ENCODE measurements at regions not wholly inside any gene's neighbourhood (a gene's known extent, or its start where the extent isn't known, plus 50 kb on each side); places are given as distances from the start of the nearest gene placed in this dataset.

DNA sequence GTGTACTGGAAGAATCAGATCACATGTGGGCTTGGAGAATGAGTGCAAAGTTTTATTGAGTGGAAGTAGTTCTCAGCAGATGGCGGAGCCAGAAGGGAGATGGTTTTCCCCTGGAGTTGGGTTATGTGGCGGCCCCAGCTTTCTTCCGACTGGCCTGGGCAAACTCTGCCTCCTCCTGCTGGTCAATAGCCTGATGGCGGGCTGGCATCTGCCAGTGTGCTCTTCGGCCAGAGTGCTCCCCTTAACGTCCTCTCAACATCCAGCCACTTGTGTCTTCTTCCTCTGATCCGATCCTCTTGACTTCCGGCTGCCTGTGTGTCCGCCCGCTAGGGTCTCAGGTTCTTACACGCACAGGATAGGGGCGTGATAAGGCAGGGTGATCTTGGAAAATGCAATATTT lies 741.3 kb downstream of the RNF144A start:
- TF ChIP-seq, protein P1, sequence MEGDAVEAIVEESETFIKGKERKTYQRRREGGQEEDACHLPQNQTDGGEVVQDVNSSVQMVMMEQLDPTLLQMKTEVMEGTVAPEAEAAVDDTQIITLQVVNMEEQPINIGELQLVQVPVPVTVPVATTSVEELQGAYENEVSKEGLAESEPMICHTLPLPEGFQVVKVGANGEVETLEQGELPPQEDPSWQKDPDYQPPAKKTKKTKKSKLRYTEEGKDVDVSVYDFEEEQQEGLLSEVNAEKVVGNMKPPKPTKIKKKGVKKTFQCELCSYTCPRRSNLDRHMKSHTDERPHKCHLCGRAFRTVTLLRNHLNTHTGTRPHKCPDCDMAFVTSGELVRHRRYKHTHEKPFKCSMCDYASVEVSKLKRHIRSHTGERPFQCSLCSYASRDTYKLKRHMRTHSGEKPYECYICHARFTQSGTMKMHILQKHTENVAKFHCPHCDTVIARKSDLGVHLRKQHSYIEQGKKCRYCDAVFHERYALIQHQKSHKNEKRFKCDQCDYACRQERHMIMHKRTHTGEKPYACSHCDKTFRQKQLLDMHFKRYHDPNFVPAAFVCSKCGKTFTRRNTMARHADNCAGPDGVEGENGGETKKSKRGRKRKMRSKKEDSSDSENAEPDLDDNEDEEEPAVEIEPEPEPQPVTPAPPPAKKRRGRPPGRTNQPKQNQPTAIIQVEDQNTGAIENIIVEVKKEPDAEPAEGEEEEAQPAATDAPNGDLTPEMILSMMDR (IDR thresholded peaks at IDR 0.05; ENCODE audit: low read depth, low read length), result no peak
- DNase-seq (ENCODE audit: low read depth in 2 of 2), result no peak

DNA sequence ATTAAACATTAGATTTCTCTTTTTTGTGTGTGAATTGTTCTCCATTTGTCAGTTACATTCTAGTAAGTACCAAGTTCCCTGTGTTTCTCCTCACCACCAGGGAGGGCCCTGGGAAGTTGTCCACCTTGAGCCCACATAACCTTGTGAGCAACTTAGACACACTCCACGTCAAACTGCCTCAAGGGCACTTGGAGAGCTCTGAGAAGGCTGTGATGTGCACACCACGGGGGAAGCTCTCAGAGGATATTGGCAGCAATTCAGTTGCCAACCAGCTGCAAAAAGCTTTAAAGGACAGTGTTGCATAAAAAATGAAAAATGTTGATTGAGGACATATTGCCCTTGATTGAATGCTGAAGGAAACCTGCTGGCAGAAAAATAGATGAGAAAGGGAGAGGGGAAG lies 743.6 kb downstream of the RNF144A start:
- DNase-seq (ENCODE audit: low read depth in 2 of 2), result no peak
- no peak overlapping the region for H3K4me3 ChIP-seq (replicated peaks in 1 of 2; ENCODE audit: low read depth in 2 of 2, low read length in 2 of 2)
- TF ChIP-seq, protein P1 (IDR thresholded peaks at IDR 0.05; ENCODE audit: low read depth, low read length), result no peak

More for the DNA sequence above, 741.3 kb downstream of the RNF144A start:
- H3K4me3 ChIP-seq (replicated peaks in 1 of 2; ENCODE audit: low read depth in 2 of 2, low read length in 2 of 2), result no peak overlapping the region

- no peak for DNase-seq (ENCODE audit: low read depth in 2 of 2)
- no peak overlapping the region for H3K4me3 ChIP-seq (replicated peaks in 1 of 2; ENCODE audit: low read depth in 2 of 2, low read length in 2 of 2)
- TF ChIP-seq, protein P1 (IDR thresholded peaks at IDR 0.05; ENCODE audit: low read depth, low read length), result no peak
Observed at GRCh38 chr2:7661502-7661901, 744.3 kb downstream of the RNF144A start.

DNA sequence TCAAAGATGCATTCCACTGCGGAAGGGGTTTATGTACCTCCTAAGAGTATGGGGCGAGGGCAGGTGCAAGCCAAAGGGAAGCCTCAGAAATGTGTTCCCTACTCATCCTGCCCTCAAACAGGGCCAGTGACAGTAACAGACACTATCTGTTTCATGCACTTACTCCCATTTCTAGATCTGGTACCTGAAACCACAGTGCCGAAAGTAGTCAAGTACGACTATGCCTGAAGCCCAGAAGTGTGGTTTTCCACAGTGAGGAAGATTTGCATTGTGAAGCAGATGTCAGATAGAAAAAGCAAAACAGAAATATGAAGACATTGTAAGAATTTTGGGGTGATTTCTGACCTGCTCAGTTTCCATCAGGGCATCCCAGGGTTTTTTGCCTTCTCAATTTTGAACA lies 748.7 kb downstream of the RNF144A start:
- TF ChIP-seq, protein P1 (IDR thresholded peaks at IDR 0.05; ENCODE audit: low read depth, low read length), result no peak
- no peak overlapping the region for H3K4me3 ChIP-seq (replicated peaks in 1 of 2; ENCODE audit: low read depth in 2 of 2, low read length in 2 of 2)
- no peak for DNase-seq (ENCODE audit: low read depth in 2 of 2)

DNA sequence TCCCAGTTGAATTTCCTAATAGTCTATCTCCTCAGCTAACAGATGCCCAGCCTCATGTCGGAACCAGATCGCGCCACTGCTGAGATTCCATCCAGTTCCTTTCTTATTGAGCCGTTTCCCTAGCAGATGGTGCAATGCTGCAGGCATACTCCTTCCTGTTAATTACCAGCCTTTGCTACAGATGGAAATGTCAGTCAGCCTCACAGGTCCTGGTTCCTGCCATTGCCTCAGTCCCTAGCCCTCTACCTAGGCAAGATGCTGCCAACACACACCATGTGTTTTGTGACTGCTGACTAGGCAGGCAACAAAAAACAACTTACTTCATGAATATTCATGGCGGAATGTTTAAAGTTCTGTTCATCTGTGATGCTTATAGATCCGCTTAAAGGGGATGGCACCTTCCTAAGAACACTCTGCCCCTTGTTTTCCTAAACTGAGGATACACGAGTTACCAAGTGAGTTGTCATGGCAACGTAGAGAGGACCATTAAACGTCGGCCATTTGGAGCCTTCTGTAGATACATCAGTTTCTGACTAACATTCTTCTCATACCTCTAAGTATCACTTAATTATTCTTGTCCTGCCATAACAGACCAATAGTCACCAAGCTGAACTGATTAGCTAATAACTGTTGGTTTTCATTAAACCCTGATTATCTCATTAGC lies 749.5 kb downstream of the RNF144A start:
- TF ChIP-seq, protein P1 (IDR thresholded peaks at IDR 0.05; ENCODE audit: low read depth, low read length), result no peak
- no peak overlapping the region for H3K4me3 ChIP-seq (replicated peaks in 1 of 2; ENCODE audit: low read depth in 2 of 2, low read length in 2 of 2)

DNA sequence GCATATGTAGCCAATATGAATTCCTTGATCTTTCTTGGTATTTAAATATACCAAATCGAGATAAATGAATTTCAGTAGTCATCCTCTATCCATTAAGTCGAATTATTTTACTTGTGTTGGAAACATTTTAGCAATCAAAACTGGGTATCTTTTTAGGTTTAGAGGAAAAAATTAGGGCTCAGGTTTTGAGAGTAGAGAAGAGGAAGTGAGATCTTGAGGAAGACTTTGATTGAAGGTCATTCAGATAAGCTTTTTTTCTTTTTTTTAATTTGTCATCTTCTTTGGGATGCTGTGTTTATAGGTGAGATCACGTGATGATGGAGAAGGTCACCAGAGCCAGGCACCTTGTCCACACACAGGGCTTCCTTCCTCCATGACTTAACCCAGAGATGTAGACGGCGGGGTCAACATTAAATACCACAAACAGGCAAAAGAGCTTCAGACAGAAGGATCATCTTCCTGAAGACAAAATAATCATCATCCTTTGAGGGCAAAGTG lies 750.1 kb downstream of the RNF144A start:
- no peak for DNase-seq (ENCODE audit: low read depth in 2 of 2)
- no peak overlapping the region for H3K4me3 ChIP-seq (replicated peaks in 1 of 2; ENCODE audit: low read depth in 2 of 2, low read length in 2 of 2)
- TF ChIP-seq, protein P1 (IDR thresholded peaks at IDR 0.05; ENCODE audit: low read depth, low read length), result no peak

More for the DNA sequence above, 749.5 kb downstream of the RNF144A start:
- no peak for DNase-seq (ENCODE audit: low read depth in 2 of 2)
